Kidney epithelial cell (primary cell): ENCODE measurements at regions not wholly inside any gene's neighbourhood (a gene's known extent, or its start where the extent isn't known, plus 50 kb on each side); places are given as distances from the start of the nearest gene placed in this dataset.

Experiments used
- DNase-seq: peaks from one replicate; pipeline ENCODE4 v3.0.0-alpha.2; 2010; ENCODE audit warnings: low read depth
- H3K27me3 ChIP-seq: 2 replicates; pipeline ENCODE4 v1.6.0; 2011; ENCODE audit warnings: low read length; ENCODE audit not compliant: control insufficient read depth, insufficient read depth
- H3K36me3 ChIP-seq: 2 replicates; pipeline ENCODE4 v1.5.1; 2011; ENCODE audit warnings: low read length; ENCODE audit not compliant: control insufficient read depth, insufficient read depth
- H3K4me3 ChIP-seq: 2 replicates; pipeline ENCODE4 v1.5.1; 2011; ENCODE audit warnings: low read depth, mild to moderate bottlenecking, control low read depth, low read length
- CTCF ChIP-seq: IDR thresholded peaks from 2 replicates; pipeline ENCODE4 v1.5.1; 2011; ENCODE audit warnings: mild to moderate bottlenecking, moderate library complexity, low read length, control low read depth, inconsistent platforms; ENCODE audit not compliant: insufficient read depth, poor library complexity, severe bottlenecking

DNA sequence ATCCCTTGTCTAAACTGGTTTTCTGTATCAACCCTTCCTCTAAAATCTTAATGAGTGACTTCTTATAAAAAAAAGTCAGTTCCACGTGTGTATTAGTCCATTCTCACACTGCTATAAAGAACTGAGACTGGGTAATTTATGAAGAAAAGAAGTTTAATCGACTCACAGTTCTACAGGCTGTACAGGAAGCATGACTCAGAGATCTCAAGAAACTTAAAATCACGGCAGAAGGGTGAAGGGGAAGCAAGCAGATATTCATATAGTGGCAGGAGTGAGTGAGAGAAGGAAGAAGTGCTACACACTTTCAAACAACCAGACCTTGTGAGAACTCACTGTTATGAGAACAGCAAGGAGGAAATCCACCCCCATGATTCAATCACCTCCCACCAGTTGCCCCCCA lies 307.8 kb upstream of the ARRDC3 start:
- TF ChIP-seq CTCF, result no peak

DNA sequence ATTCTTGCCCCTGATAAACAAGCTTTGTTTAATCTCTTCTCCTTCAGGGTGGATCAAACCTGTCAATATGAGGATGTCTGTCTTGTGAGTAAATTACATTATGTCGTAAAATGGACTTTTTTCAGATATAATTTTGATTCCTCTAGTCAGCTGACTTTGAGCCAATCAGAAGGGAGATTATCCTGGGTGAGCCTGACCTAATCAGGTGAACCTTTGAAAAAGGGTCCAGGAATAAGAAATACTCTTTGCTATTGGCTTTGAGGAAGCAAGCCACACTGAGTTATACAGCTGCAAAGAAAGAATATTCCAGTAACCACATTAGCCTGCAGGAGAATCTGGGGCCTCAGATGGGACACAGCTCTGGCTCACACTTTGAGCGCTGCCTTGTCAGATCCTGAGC lies 304.3 kb upstream of the ARRDC3 start:
- Histone ChIP-seq H3K4me3 (no peak overlapping the region), H3K36me3 (no peaks in the 10 kb centered on the region), H3K27me3 (no peaks in the 10 kb centered on the region)
- DNase-seq, result no peak
- no peak for TF ChIP-seq CTCF

More for the DNA sequence above, 307.8 kb upstream of the ARRDC3 start:
- DNase-seq, result no peak
- Histone ChIP-seq H3K27me3 (no peaks in the 10 kb centered on the region), H3K4me3 (no peak overlapping the region), H3K36me3 (no peaks in the 10 kb centered on the region)

DNA sequence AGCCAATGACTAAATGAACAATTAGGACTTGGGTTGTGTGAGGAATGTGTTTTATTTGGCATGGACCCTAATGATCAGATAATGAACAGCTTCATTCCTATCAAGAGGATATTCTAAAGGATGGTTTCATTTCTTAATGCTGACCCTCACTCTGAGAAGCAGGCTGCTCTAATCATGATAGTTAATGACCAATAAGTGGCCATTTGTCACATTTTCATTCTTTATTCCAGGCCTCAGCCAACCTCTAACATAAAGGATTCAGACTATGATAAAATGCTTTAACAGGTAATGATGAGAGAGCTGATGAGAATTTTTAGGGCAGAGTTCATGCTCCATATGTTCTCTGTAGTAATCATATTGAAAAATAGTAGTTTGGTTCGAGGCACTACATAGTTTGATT lies 301.5 kb upstream of the ARRDC3 start:
- TF ChIP-seq CTCF, result no peak
- no peaks in the 10 kb centered on the region for H3K36me3 ChIP-seq
- no peaks in the 10 kb centered on the region for H3K27me3 ChIP-seq
- H3K4me3 ChIP-seq, result no peak overlapping the region
- DNase-seq, result no peak

DNA sequence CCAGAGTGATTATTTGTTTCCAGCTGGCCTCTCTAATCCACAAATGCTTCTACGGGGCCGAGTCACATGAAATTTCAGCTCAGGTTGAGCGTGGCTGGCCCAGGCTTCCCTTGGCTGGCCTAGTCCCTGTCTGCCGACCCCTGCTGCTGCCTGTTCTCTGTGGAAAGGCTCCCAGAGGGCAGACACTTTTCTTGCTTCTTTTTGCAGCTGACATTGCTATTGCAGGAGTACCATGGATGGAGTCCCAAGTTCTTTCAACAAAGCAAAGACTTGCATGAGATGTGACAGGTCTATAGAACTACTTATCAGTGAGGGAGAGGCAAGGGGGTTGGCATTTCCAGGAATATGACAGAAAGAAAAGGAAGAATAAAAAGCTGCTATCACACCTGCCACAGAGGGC lies 287.4 kb upstream of the ARRDC3 start:
- TF ChIP-seq CTCF, result no peak
- H3K36me3 ChIP-seq, result no peaks in the 10 kb centered on the region
- DNase-seq, result no peak
- H3K4me3 ChIP-seq, result no peak overlapping the region
- H3K27me3 ChIP-seq, result no peaks in the 10 kb centered on the region

DNA sequence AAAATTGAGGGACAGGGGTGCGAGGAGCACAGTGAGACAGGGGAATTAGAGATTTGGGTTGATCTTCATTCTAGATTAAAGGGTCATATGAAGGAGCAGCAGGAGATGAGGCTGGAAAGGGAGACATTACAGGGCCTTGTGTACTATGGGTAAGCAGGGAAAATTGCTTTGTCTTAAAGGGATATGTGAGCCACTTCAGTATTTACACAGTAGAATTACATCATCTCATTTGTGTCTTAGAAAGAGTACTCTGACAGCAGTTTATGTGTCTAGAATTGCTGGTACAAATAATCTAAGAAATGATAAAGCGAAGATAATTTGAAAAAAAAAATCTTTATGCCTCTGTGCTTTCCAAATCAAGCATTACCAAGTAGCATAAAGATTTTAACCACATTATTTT lies 287.0 kb upstream of the ARRDC3 start:
- no peaks in the 10 kb centered on the region for H3K36me3 ChIP-seq
- DNase-seq, result no peak
- TF ChIP-seq CTCF, result no peak
- H3K4me3 ChIP-seq, result no peak overlapping the region
- no peaks in the 10 kb centered on the region for H3K27me3 ChIP-seq

GRCh38 chr5:91668261-91668660 lies 285.1 kb upstream of the ARRDC3 start:
- TF ChIP-seq CTCF, result no peak
- Histone ChIP-seq H3K36me3 (no peaks in the 10 kb centered on the region), H3K27me3 (no peaks in the 10 kb centered on the region), H3K4me3 (no peak overlapping the region)
- no peak for DNase-seq
